SJSA1 (cell line): ENCODE measurements at regions not wholly inside any gene's neighbourhood (a gene's known extent, or its start where the extent isn't known, plus 50 kb on each side); places are given as distances from the start of the nearest gene placed in this dataset.
"Not testable (repeated sequence)": the region's sequence is repeated elsewhere in the genome, so short reads cannot be mapped to it uniquely, and the experiment has no call there.

ENCODE experiments used
- DNase-seq, 2 experiments: peaks; one replicate each; pipeline ENCODE4 v3.0.0-alpha.2; 2015 to 2020; ENCODE audit warnings: low spot score in 2 of 2, low read depth in 1 of 2
- H3K27ac ChIP-seq: fragments of 250-450 bp; sonication (Bioruptor Pico); 2 replicates; pipeline ENCODE4 v1.5.1; 2020; ENCODE audit warnings: mild to moderate bottlenecking, moderate library complexity
- H3K27me3 ChIP-seq: fragments of 250-450 bp; sonication (Bioruptor Pico); replicated peaks from 2 replicates; pipeline ENCODE4 v1.5.1; 2020; ENCODE audit warnings: mild to moderate bottlenecking, moderate library complexity
- H3K36me3 ChIP-seq: fragments of 250-450 bp; sonication (Bioruptor Pico); 2 replicates; pipeline ENCODE4 v1.5.1; 2020; ENCODE audit warnings: mild to moderate bottlenecking
- H3K4me1 ChIP-seq: fragments of 250-450 bp; sonication (Bioruptor Pico); replicated peaks from 2 replicates; pipeline ENCODE4 v1.6.1; 2021; ENCODE audit warnings: mild to moderate bottlenecking
- H3K4me3 ChIP-seq: fragments of 250-450 bp; sonication (Bioruptor Pico); 2 replicates; pipeline ENCODE4 v1.5.1; 2020; ENCODE audit warnings: mild to moderate bottlenecking
- H3K9me3 ChIP-seq: fragments of 250-450 bp; sonication (Bioruptor Pico); replicated peaks from 2 replicates; pipeline ENCODE4 v1.5.1; 2020; ENCODE audit warnings: mild to moderate bottlenecking

DNA sequence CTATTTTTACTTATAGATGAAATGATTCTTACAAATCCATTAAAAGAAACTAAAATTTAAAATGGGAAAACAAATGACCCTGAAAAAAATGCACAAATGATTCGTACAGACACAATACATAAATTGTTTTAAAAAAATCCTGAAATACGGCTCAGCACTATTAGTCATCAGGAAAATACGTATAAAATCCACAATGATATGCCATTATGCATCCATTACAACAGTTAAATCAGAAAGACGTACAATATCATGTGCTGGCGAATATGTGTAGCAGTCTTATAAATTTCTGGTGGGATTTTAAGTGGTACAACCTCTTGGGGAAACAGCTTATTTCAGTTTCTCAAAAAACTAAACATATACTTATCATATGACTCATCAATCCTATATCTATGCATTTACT, 600.1 kb upstream of the STEAP1 start:
- Histone ChIP-seq H3K9me3 (no peaks in the 10 kb centered on the region), H3K36me3 (no peaks in the 10 kb centered on the region), H3K4me1 (no peaks in the 10 kb centered on the region), H3K4me3 (no peak overlapping the region), H3K27me3 (no peaks in the 10 kb centered on the region), H3K27ac (no peak overlapping the region)
- no peak for DNase-seq

DNA sequence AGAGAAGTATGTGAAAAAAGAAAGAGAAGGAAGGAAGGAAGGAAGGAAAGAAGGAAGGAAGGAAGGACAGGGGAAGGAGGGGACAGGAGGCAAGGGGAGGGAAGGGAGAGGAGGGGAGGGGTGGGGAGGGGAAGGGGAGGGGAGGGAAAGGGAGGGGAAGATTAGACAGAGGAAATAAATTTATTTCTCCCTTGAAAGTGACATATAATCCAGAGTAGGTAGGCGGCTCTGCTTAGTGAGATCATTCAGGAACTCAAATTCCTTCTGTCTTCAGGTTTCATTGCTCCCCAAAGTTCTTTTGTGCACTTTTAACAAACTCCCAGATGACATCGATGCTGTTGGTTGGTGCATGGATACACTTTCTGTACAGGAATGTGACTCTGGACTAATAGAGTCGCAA, 594.7 kb upstream of the STEAP1 start:
- H3K4me3 ChIP-seq: no peak overlapping the region
- DNase-seq: no peak
- H3K9me3 ChIP-seq: no peaks in the 10 kb centered on the region
- H3K36me3 ChIP-seq: no peaks in the 10 kb centered on the region
- H3K27ac ChIP-seq: no peak overlapping the region
- no peaks in the 10 kb centered on the region for H3K27me3 ChIP-seq
- no peaks in the 10 kb centered on the region for H3K4me1 ChIP-seq

DNA sequence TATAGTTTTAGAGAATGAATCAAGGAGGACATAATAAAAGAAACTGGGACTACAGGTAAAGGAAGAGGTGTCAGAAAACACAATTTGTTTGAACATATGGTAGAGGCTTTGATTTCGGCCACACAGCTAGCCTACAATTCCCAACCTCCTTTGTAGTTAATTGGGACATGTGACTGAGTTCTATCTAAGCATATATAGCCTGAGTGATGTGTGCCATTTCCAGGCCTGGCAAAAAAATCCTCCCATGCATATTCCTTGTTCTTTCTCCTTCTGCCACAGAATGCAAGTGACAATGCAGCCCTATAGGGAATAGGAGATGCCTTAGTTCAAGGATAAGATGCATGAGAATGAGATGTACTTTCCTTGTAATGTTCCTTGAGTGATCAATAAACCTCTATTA, 590.7 kb upstream of the STEAP1 start:
- DNase-seq: no peak
- Histone ChIP-seq H3K4me3 (no peak overlapping the region), H3K4me1 (no peaks in the 10 kb centered on the region), H3K27ac (no peak overlapping the region), H3K9me3 (no peaks in the 10 kb centered on the region), H3K36me3 (no peaks in the 10 kb centered on the region), H3K27me3 (no peaks in the 10 kb centered on the region)

DNA sequence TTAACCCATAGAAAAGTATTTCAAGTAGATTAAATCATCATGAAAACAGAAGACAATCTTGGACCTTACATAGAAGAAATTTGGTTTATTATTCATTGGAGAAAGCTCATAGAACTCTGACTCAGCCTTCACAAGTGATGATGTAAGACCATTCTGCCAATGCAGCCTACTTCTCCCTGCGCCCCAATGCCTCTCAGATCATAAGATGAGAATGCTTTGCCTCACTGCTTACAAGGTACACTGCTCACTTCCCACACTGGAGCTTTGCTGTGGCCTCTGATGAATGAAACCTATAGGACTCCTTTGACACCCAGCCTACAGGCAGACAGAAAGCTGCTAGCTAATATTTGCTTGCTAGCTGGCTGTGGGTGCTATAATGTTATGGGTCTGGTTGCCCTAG, 569.4 kb upstream of the STEAP1 start:
- H3K4me1 ChIP-seq: no peaks in the 10 kb centered on the region
- no peak overlapping the region for H3K27ac ChIP-seq
- no peaks in the 10 kb centered on the region for H3K36me3 ChIP-seq
- no peaks in the 10 kb centered on the region for H3K27me3 ChIP-seq
- no peaks in the 10 kb centered on the region for H3K9me3 ChIP-seq
- no peak for DNase-seq
- no peak overlapping the region for H3K4me3 ChIP-seq

DNA sequence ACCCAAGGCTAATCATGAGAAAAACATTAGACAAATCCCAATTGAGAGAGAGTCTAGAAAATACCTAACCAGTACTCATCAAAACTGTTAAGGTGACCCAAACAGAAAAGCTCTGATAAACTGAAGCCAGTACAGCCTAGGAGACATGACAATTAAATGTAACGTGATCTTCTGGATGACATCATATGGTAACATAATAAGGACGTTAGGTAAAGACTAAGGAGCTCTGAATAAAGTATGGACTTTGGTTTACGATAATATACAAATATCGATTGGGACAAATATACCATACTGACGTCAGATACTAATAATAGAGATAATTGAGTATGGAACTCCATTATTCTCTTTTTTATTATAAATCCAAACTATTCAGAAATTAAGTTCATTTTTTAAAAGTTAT, 561.1 kb upstream of the STEAP1 start:
- Histone ChIP-seq H3K36me3 (no peaks in the 10 kb centered on the region), H3K27me3 (no peaks in the 10 kb centered on the region), H3K9me3 (no peaks in the 10 kb centered on the region), H3K4me1 (no peaks in the 10 kb centered on the region), H3K4me3 (no peak overlapping the region), H3K27ac (no peak overlapping the region)
- no peak for DNase-seq

DNA sequence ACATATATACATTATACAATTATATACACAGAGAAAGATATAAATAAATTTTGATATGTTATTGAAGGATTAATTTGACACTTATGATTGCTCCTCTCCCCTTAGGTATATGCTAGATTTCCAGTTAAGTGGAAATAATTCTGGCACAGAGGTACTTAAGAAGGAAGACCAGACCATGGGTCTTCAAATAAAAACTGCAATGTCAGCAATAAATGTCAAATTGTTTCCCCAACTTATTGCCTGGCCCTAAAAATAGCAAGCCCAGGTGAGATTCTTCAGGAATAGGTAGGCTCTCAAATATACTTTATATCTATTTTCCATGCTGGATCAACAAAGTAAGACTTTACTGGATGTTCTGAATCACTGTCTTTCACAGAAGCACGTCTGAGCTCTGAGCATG, 551.3 kb upstream of the STEAP1 start:
- no peak for DNase-seq
- Histone ChIP-seq H3K27ac (no peak overlapping the region), H3K27me3 (no peaks in the 10 kb centered on the region), H3K36me3 (no peaks in the 10 kb centered on the region), H3K4me3 (no peak overlapping the region), H3K9me3 (no peaks in the 10 kb centered on the region), H3K4me1 (no peaks in the 10 kb centered on the region)

DNA sequence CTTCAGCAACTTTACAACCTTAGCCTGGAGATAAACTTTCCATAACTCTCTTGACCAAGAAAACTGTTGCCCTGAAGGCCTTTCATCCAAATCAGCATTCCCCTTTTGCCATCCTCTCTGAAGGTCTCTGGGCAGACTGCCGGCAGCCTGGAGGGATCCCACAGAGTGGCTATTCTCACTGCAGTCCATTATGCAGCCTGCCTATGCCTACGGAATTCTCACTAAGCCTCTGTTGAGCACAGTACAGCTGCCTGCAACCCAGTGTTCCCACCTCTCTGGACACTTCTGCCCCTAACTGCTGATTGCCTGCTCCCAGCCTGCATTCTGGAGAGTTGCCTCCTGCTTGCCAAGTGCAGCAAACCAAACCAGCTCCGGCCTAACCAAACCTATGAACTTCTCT, 548.9 kb upstream of the STEAP1 start:
- Histone ChIP-seq H3K36me3 (no peaks in the 10 kb centered on the region), H3K27me3 (no peaks in the 10 kb centered on the region), H3K4me3 (no peak overlapping the region), H3K27ac (no peak overlapping the region), H3K4me1 (no peaks in the 10 kb centered on the region), H3K9me3 (0 out of 2 replicates have a peak, but pooled peaks cover 2% of the 10 kb centered on the region)
- DNase-seq: no peak

DNA sequence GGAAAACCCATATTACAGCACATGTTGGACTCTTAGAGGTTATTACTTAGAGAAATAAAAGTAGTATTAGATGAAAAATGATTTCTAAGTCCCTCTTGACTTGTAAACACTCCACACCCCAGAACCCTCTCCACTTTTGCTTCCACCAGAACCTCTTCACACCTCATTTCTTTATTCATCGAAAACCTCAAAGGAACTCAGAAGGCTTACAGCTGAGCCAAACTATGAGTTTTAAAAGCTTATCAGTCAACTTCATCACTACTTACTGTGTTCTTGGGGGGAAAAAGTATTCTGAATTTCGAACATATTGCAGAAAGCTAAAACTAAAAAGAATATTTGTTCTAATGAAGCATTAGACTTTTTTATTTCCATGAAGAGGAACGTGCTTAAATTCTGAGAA, 547.8 kb upstream of the STEAP1 start:
- H3K4me1 ChIP-seq: no peaks in the 10 kb centered on the region
- no peaks in the 10 kb centered on the region for H3K36me3 ChIP-seq
- DNase-seq: no peak
- H3K27ac ChIP-seq: no peak overlapping the region
- H3K4me3 ChIP-seq: no peak overlapping the region
- 0 out of 2 replicates have a peak, but pooled peaks cover 2% of the 10 kb centered on the region for H3K9me3 ChIP-seq
- H3K27me3 ChIP-seq: no peaks in the 10 kb centered on the region

DNA sequence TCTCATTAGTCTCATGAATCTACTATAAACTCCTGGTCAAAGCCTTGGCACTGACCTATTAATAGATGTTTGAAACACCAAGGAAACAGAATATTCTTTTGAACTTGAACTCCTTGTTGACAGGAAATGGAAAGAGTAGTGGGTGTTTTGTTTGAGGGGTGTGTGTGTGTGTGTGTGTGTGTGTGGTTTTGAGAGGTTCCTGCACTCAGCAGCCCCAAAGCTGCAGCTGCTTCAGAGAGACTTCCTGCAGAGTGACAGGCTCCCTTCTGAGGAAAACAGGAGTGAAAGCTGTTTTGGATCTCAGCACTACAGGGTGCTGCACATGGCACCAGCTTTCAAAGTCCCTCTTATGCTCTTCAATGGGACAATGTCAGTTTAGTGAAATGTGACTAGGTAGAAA, 546.5 kb upstream of the STEAP1 start:
- no peak for DNase-seq
- 0 out of 2 replicates have a peak, but pooled peaks cover 2% of the 10 kb centered on the region for H3K9me3 ChIP-seq
- H3K4me1 ChIP-seq: no peaks in the 10 kb centered on the region
- no peaks in the 10 kb centered on the region for H3K27me3 ChIP-seq
- no peaks in the 10 kb centered on the region for H3K36me3 ChIP-seq
- no peak overlapping the region for H3K27ac ChIP-seq
- no peak overlapping the region for H3K4me3 ChIP-seq

DNA sequence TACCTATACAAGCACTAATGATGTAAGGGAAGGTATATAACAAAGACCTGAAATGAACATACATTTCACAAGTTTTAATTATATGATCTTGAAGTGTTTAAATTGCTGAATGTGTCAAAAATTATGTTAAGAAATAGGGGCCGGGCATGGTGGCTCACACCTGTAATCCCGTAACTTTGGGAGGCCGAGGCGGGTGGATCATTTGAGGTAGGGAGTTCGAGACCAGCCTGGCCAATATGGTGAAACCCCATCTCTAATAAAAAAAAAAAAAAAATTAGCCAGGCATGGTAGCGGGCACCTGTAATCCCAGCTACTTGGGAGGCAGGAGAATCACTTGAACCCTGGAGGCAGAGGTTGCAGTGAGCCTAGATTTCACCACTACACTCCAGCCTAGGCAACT, 537.4 kb upstream of the STEAP1 start:
- not testable (repeated sequence) for H3K27ac ChIP-seq, H3K9me3 ChIP-seq, H3K4me3 ChIP-seq, H3K36me3 ChIP-seq, DNase-seq, H3K27me3 ChIP-seq, H3K4me1 ChIP-seq

DNA sequence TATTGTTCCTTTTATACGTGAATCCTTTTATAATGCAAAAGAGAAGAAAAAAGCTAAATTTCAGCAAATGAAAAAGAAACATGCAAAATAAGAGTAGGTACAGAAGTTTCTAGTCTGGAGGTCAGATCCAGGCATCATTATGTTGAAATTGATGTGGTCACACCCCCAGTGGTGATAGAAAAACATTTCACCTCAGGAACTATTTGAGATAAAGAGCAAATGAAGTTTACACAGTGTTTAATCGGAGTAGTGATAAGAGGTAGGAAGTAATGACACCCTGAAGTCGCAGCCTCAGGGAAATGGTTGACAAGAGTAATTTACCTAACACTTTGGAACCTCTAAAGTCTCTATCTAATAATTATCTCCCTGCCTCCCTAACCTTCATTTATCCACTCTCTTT, 536.0 kb upstream of the STEAP1 start:
- Histone ChIP-seq H3K27me3 (no peaks in the 10 kb centered on the region), H3K4me3 (no peak overlapping the region), H3K36me3 (no peaks in the 10 kb centered on the region), H3K4me1 (no peaks in the 10 kb centered on the region), H3K27ac (no peak overlapping the region), H3K9me3 (no peaks in the 10 kb centered on the region)
- DNase-seq: no peak

DNA sequence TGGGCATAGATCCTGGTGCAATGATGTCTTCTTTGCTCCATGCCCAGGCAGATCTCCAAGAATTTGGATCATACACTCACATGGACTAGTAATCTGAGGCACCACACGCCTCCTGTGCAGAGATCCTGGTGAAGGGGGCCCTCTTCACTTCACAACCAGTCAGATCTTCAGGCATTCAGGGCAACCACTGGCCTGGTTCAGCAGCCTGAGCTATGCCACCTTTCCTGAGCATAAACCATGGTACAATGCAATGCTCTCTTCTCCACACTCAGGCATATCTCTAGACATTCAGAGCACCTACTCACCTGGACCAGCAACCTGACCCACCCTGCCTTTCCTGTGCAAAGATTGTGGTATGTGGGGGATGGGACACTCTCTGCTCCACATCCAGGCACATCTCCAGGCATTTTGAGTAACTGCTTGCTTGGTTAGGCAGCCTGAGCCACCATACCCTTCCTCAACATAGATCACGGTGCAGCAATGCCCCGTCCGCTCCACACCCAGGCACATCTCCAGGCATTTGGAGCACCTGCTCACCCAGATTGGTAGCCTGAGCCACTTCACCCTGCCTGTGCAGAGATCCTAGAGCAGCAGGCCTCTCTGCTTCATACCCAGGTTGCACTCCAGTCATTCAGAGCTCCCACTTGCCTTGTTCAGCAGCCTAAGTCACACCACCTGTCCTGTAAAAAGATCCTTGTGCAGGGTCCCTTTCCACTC, 532.2 kb upstream of the STEAP1 start:
- no peak for DNase-seq
- Histone ChIP-seq H3K4me1 (no peaks in the 10 kb centered on the region), H3K27ac (no peak overlapping the region), H3K27me3 (no peaks in the 10 kb centered on the region), H3K4me3 (no peak overlapping the region), H3K9me3 (no peaks in the 10 kb centered on the region), H3K36me3 (no peaks in the 10 kb centered on the region)

DNA sequence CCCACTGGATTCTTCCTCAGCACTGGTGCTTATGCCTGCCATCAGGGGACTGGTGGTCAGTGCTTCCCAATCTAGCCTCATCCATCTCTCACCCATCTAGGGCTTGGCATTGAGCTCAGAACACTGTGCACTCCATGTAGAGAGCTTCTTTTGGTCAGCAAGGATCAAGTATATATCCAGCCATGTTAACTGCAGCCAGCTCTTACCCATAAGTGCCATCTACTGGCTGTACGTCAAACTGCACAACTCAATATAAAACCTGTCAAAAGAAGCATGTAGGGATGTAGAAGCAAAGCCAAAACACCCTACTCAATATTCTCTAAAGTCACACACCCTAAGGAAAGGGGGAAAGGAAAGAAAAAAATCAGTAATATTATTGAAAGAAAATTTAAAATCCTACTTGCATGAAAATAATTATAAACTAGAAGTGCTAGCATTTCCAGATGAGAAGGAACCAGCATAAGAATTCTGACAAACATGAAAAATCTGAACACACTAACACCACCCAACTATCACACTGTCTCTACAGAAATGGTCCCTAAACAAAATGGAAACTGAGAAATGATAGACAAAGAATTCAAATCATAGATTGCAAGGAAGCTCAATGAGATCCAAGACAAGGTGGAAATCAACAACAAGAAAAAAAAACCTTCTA, 531.1 kb upstream of the STEAP1 start:
- H3K27ac ChIP-seq: no peak overlapping the region
- no peak overlapping the region for H3K4me3 ChIP-seq
- H3K9me3 ChIP-seq: no peaks in the 10 kb centered on the region
- no peaks in the 10 kb centered on the region for H3K36me3 ChIP-seq
- DNase-seq: peak in 1 of 2 experiments; percentile 34
- no peaks in the 10 kb centered on the region for H3K27me3 ChIP-seq
- H3K4me1 ChIP-seq: no peaks in the 10 kb centered on the region

DNA sequence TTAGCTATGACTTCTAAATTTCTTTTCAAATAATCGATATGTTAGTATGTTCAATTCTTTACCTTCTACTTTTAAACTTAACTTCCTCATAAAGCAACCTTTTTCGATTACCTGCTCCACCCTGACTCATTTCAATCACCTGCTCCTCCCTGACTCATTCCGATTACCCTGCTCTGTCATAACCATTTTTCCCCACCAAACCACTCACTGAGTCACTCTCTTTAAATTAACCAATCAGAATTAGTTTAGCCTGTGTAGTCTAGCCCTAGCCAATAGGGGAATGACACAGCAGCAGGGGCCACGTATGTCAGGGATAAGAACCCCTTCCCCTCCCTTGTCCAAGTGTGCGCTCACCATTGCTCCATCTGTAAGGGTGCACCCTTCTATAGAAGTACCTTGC, 530.1 kb upstream of the STEAP1 start:
- H3K36me3 ChIP-seq, H3K27ac ChIP-seq, H3K4me1 ChIP-seq, DNase-seq, H3K27me3 ChIP-seq, H3K9me3 ChIP-seq, H3K4me3 ChIP-seq: not testable (repeated sequence)

DNA sequence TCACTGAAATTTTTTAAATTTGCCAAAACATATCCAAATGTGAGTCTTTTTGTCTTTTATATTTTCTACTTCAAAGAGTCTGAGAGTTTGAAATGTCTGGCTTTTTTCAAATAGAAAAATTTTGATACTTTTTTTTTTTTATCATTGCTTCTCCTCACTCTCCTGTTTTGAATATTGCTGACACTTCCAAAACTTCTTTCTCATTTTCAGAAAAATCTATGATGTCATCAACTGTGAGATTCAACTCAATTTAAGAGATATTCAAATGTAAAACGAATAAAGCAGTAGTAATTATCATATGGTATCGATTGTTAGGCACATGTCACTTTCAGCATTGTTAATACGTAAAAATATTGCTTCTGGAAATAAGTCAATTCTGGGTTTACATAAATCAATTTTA, 505.8 kb upstream of the STEAP1 start:
- no peaks in the 10 kb centered on the region for H3K9me3 ChIP-seq
- no peak overlapping the region for H3K4me3 ChIP-seq
- no peak overlapping the region for H3K27ac ChIP-seq
- no peak for DNase-seq
- no peaks in the 10 kb centered on the region for H3K27me3 ChIP-seq
- no peaks in the 10 kb centered on the region for H3K4me1 ChIP-seq
- H3K36me3 ChIP-seq: no peaks in the 10 kb centered on the region
